Type B pancreatic cell (in vitro differentiated cells): ENCODE measurements at regions not wholly inside any gene's neighbourhood (a gene's known extent, or its start where the extent isn't known, plus 50 kb on each side); places are given as distances from the start of the nearest gene placed in this dataset.

ENCODE experiments used
- DNase-seq: peaks from one replicate; pipeline ENCODE4 v3.0.0; 2021; ENCODE audit warnings: mixed read lengths; ENCODE audit not compliant: unreplicated experiment; ENCODE audit errors: extremely low spot score
- H3K27ac Mint-ChIP-seq: 2 replicates; pipeline ENCODE4 v1.8.0; 2021; ENCODE audit warnings: mild to moderate bottlenecking, mixed read lengths
- H3K27me3 Mint-ChIP-seq: 2 replicates; pipeline ENCODE4 v1.8.0; 2021; ENCODE audit warnings: mixed read lengths
- H3K36me3 Mint-ChIP-seq: 2 replicates; pipeline ENCODE4 v1.8.0; 2021; ENCODE audit warnings: mixed read lengths
- H3K4me1 Mint-ChIP-seq: one replicate; pipeline ENCODE4 v1.8.0; 2021; ENCODE audit warnings: mixed read lengths; ENCODE audit not compliant: unreplicated experiment
- H3K4me3 Mint-ChIP-seq: 2 replicates; pipeline ENCODE4 v1.8.0; 2021; ENCODE audit warnings: mild to moderate bottlenecking, mixed read lengths
- H3K9me3 Mint-ChIP-seq: 2 replicates; pipeline ENCODE4 v1.8.0; 2021; ENCODE audit warnings: mixed read lengths
- CTCF ChIP-seq: fragments of 200-600 bp; sonication (generic); conservative IDR thresholded peaks from 2 replicates; pipeline ENCODE4 v1.5.0; 2021; ENCODE audit warnings: antibody characterized with exemption, mild to moderate bottlenecking

- Mint-ChIP-seq H3K4me3 (no peak overlapping the region), H3K27ac (no peak overlapping the region), H3K27me3 (no peaks in the 10 kb centered on the region), H3K36me3 (no peaks in the 10 kb centered on the region), H3K9me3 (no peaks in the 10 kb centered on the region), H3K4me1 (no peaks in the 10 kb centered on the region)
- DNase-seq: no peak
- TF ChIP-seq CTCF: no peak
Observed at GRCh38 chr5:85709728-85710127, 908.0 kb upstream of the COX7C start.

DNA sequence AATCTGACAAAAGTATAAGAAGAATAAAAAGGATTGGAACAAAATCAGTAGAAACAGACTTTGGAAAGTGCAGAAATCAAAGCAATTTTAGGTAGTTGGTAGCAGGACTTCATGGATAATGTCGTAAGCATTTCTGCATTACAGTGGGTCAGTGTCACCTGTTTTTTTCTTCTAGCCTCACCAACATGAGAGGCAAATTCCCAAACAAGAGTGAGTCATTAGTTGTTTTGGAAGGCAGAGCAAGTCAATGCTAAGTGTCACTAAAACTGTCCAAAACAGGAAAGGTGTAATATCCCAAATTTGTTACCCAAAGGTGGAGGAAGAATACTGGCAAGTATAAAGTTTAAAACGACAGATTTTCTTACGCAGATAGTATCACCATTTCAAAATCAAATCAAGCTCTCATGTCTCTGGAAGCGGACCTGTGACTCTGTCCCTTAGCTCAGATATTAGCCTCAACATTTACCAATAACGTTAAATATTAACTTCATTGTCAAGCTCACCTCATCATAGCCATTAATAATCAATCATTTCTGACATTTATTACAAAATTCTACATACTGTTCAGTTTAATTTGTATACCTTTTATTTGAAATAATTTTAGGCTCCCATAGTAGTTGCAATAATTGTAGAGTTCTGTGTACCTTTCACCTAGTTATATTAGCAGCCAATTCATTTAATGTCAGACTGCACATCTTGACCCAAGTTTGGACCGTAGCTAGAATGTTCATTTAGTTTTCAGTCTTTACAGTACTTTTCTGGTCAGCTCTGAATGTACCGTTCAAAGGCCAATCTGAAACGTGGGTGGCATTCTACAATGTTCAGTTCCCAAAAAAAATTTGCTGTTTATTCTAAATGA, 901.2 kb upstream of the COX7C start:
- no peak for DNase-seq
- no peaks in the 10 kb centered on the region for H3K9me3 Mint-ChIP-seq
- TF ChIP-seq CTCF: no peak
- H3K27ac Mint-ChIP-seq: no peak overlapping the region
- no peaks in the 10 kb centered on the region for H3K4me1 Mint-ChIP-seq
- H3K36me3 Mint-ChIP-seq: no peaks in the 10 kb centered on the region
- H3K4me3 Mint-ChIP-seq: no peak overlapping the region
- no peaks in the 10 kb centered on the region for H3K27me3 Mint-ChIP-seq

DNA sequence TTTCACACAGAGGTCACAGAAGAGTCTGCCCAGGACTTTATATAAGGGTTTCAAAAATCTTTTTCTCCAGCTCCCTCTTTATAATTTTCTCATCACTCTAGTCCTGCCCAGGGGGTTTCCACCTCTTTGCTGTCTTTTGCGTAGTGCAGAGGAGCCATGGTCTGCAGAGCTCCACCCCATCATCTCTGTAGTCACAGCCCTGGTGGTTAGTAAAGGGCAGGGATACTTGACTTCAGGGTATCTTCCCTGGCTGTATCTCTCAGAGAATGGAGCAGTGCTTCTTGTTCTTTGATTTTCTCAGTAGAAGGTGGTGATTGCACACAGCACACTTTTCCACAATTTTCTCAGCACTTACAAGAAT, 900.6 kb upstream of the COX7C start:
- Mint-ChIP-seq H3K9me3 (no peaks in the 10 kb centered on the region), H3K36me3 (no peaks in the 10 kb centered on the region), H3K4me3 (no peak overlapping the region), H3K4me1 (no peaks in the 10 kb centered on the region), H3K27me3 (no peaks in the 10 kb centered on the region), H3K27ac (no peak overlapping the region)
- DNase-seq: no peak
- TF ChIP-seq CTCF: no peak

DNA sequence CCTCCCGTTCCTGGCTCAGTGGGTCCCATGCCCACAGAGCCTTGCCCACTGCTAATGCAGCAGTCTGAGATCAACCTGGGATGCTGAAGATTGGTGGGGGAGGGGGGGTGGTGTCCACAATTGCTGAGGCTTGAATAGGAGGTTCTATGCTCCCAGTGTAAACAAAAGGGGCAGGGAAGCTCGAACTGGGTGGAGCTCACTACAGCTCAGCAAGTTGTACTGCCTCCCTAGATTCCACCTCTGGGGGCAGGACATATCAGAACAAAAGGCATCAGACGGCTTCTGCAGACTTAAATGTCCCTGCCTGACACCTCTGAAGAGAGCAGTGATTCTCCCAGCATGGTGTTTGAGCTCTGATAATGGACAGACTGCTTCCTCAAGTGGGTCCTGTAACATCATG, 885.6 kb upstream of the COX7C start:
- Mint-ChIP-seq H3K9me3 (no peaks in the 10 kb centered on the region), H3K27ac (no peak overlapping the region), H3K4me3 (no peak overlapping the region), H3K36me3 (no peaks in the 10 kb centered on the region), H3K4me1 (no peaks in the 10 kb centered on the region), H3K27me3 (no peaks in the 10 kb centered on the region)
- no peak for TF ChIP-seq CTCF
- no peak for DNase-seq

GRCh38 chr5:85741972-85742371, 875.8 kb upstream of the COX7C start:
- Mint-ChIP-seq H3K36me3 (no peaks in the 10 kb centered on the region), H3K27me3 (no peaks in the 10 kb centered on the region), H3K27ac (no peak overlapping the region), H3K4me1 (no peaks in the 10 kb centered on the region), H3K4me3 (no peak overlapping the region), H3K9me3 (no peaks in the 10 kb centered on the region)
- TF ChIP-seq CTCF: no peak
- DNase-seq: no peak
